22Rv1 (cell line): ENCODE measurements at regions not wholly inside any gene's neighbourhood (a gene's known extent, or its start where the extent isn't known, plus 50 kb on each side); places are given as distances from the start of the nearest gene placed in this dataset.

ENCODE experiments used
- ZFX ChIP-seq: fragments of 450-650 bp; IDR thresholded peaks from 2 replicates; pipeline ENCODE4 v1.6.1; 2017; ENCODE audit warnings: antibody characterized with exemption, borderline replicate concordance
- TF ChIP-seq, protein P1 (sequence below): fragments of 450-650 bp; IDR thresholded peaks from 2 replicates; pipeline ENCODE4 v1.5.1; 2017; ENCODE audit warnings: mild to moderate bottlenecking

DNA sequence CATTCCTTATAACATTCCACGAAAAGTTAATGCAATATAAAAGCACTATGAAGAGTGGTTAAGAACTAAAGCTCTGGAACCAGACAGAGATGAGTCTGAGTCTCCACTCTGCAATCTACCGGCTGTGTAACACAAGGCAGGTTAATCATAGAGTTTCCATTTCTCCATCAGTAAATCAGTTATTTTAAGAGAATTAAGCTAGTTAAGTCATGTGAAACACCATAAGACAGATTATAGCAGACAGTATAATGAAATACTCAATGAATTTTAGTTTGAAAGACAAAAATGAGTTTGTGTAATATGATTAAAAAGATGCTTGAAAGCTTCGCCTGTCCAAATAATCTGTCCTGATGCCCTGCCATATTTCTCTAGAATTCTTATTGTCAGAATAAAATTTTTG lies 282.6 kb upstream of the ACTRT1 start:
- TF ChIP-seq, protein P1, sequence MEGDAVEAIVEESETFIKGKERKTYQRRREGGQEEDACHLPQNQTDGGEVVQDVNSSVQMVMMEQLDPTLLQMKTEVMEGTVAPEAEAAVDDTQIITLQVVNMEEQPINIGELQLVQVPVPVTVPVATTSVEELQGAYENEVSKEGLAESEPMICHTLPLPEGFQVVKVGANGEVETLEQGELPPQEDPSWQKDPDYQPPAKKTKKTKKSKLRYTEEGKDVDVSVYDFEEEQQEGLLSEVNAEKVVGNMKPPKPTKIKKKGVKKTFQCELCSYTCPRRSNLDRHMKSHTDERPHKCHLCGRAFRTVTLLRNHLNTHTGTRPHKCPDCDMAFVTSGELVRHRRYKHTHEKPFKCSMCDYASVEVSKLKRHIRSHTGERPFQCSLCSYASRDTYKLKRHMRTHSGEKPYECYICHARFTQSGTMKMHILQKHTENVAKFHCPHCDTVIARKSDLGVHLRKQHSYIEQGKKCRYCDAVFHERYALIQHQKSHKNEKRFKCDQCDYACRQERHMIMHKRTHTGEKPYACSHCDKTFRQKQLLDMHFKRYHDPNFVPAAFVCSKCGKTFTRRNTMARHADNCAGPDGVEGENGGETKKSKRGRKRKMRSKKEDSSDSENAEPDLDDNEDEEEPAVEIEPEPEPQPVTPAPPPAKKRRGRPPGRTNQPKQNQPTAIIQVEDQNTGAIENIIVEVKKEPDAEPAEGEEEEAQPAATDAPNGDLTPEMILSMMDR: no peak
- TF ChIP-seq ZFX: no peak
